PC-3 (cell line): ENCODE measurements at regions not wholly inside any gene's neighbourhood (a gene's known extent, or its start where the extent isn't known, plus 50 kb on each side); places are given as distances from the start of the nearest gene placed in this dataset.

Source experiments
- EZH2 ChIP-seq: fragments of 300-600 bp; sonication (generic); IDR thresholded peaks from one replicate; pipeline ENCODE4 v1.6.1; 2017; ENCODE audit warnings: antibody characterized with exemption, mild to moderate bottlenecking, low read length; ENCODE audit not compliant: unreplicated experiment
- TF ChIP-seq, protein P1 (sequence below): fragments of 300-600 bp; sonication (generic); conservative IDR thresholded peaks from 2 replicates; pipeline ENCODE4 v1.5.1; 2017; ENCODE audit warnings: antibody characterized with exemption, low read depth, mild to moderate bottlenecking, low read length

- no peak for TF ChIP-seq EZH2
- TF ChIP-seq, protein P1, sequence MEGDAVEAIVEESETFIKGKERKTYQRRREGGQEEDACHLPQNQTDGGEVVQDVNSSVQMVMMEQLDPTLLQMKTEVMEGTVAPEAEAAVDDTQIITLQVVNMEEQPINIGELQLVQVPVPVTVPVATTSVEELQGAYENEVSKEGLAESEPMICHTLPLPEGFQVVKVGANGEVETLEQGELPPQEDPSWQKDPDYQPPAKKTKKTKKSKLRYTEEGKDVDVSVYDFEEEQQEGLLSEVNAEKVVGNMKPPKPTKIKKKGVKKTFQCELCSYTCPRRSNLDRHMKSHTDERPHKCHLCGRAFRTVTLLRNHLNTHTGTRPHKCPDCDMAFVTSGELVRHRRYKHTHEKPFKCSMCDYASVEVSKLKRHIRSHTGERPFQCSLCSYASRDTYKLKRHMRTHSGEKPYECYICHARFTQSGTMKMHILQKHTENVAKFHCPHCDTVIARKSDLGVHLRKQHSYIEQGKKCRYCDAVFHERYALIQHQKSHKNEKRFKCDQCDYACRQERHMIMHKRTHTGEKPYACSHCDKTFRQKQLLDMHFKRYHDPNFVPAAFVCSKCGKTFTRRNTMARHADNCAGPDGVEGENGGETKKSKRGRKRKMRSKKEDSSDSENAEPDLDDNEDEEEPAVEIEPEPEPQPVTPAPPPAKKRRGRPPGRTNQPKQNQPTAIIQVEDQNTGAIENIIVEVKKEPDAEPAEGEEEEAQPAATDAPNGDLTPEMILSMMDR, result no peak
Observed at GRCh38 chr16:49928176-49929041, 72.5 kb upstream of the ZNF423 start.
